Right renal pelvis (tissue), 4 donors: ENCODE measurements at regions not wholly inside any gene's neighbourhood (a gene's known extent, or its start where the extent isn't known, plus 50 kb on each side); places are given as distances from the start of the nearest gene placed in this dataset.
A peak's percentile ranks its signal among the peaks of the same experiment; 100 is the strongest.
"Not testable (repeated sequence)": the region's sequence is repeated elsewhere in the genome, so short reads cannot be mapped to it uniquely, and the experiment has no call there.

Source experiments
- DNase-seq, 4 donors: peaks; one replicate each; pipeline ENCODE4 v3.0.0-alpha.2; 2013; ENCODE audit warnings: low read depth in 4 of 4, low spot score in 3 of 4, missing footprints in 1 of 4

- DNase-seq = peak; percentile 61 to 74 (median 66)
Observed at GRCh38 chr6:27177485-27178406, 69.8 kb upstream of the PRSS16 start.

- DNase-seq = no peak
Observed at GRCh38 chr6:27178407-27178730, 69.1 kb upstream of the PRSS16 start.

- no peak for DNase-seq
Observed at GRCh38 chr6:27178860-27179259, 68.6 kb upstream of the PRSS16 start.

GRCh38 chr6:27183060-27183832 lies 64.3 kb upstream of the PRSS16 start:
- no peak for DNase-seq

GRCh38 chr6:27187231-27188060 lies 60.1 kb upstream of the PRSS16 start:
- no peak for DNase-seq

GRCh38 chr6:27188061-27188884 lies 59.2 kb upstream of the PRSS16 start:
- peak in 3 of 4 donors; percentile 58 to 73 (median 64) for DNase-seq

GRCh38 chr6:27188885-27189418 lies 58.5 kb upstream of the PRSS16 start:
- peak; percentile 77 to 86 (median 84) for DNase-seq

- no peak for DNase-seq
Observed at GRCh38 chr6:27190126-27190525, 57.4 kb upstream of the PRSS16 start.

GRCh38 chr6:27194453-27194852 lies 53.0 kb upstream of the PRSS16 start:
- DNase-seq = not testable (repeated sequence)

- DNase-seq = not testable (repeated sequence)
Observed at GRCh38 chr6:27195547-27195946, 52.0 kb upstream of the PRSS16 start.
